ENCODE measurements at regions not wholly inside any gene's neighbourhood (a gene's known extent, or its start where the extent isn't known, plus 50 kb on each side); places are given as distances from the start of the nearest gene placed in this dataset.

GRCh38 chr20:4635781-4636180, 50.5 kb upstream of the PRNP start:
- Histone ChIP-seq H3K4me3 (no peak overlapping the region), H3K27ac (no peak overlapping the region), H3K9me3 (peaks cover 14% of the 10 kb centered on the region; the same call in 2 of the 3 replicates), H3K4me1 (no peaks in the 10 kb centered on the region), H3K4me2 (no peak overlapping the region)
- WGBS (ENCODE audit: missing lambda C conversion rate): 63% methylated on average over 5 of the region's 5 CpGs
- ChIA-PET CTCF (no interaction called here), POLR2A (no interaction called here)
- ATAC-seq (no peak), DNase-seq (ENCODE audit: low read depth in 1 of 2, low spot score in 1 of 2) (no peak), FAIRE-seq (no peak)
- TF ChIP-seq NR3C1 (IDR thresholded peaks at IDR 0.05): no peak
- no peak for TF ChIP-seq USF2 (IDR thresholded peaks at IDR 0.05)
- TF ChIP-seq JUNB (IDR thresholded peaks at IDR 0.05): no peak
- no peak for TF ChIP-seq HES2 (IDR thresholded peaks at IDR 0.05)
- TF ChIP-seq HOXB5 (CRISPR knock-in tag; IDR thresholded peaks at IDR 0.05): no peak
- TF ChIP-seq RFX5 (IDR thresholded peaks at IDR 0.05): no peak
- no peak for TF ChIP-seq EP300 (IDR thresholded peaks at IDR 0.05)
- no peak for TF ChIP-seq CHD4 (IDR thresholded peaks at IDR 0.05; ENCODE audit: borderline replicate concordance)
- TF ChIP-seq GATA3 (IDR thresholded peaks at IDR 0.05; ENCODE audit: borderline replicate concordance): no peak
- no peak for TF ChIP-seq CBX8 (IDR thresholded peaks at IDR 0.05)
- TF ChIP-seq MAX (IDR thresholded peaks at IDR 0.05): no peak
- no peak for TF ChIP-seq EHF (CRISPR knock-in tag; IDR thresholded peaks at IDR 0.05)
- no peak for TF ChIP-seq KDM5A (IDR thresholded peaks at IDR 0.05)
- TF ChIP-seq CTCF (IDR thresholded peaks at IDR 0.05): no peak
- TF ChIP-seq SMC3 (IDR thresholded peaks at IDR 0.05): no peak
- no peak for TF ChIP-seq REST (IDR thresholded peaks at IDR 0.05)

GRCh38 chr20:4635342-4635741, 50.9 kb upstream of the PRNP start:
- DNase-seq (ENCODE audit: low read depth in 1 of 2, low spot score in 1 of 2) (no peak), FAIRE-seq (no peak), ATAC-seq (no peak)
- H3K9me3 ChIP-seq: peaks cover 14% of the 10 kb centered on the region; the same call in 2 of the 3 replicates
- H3K4me1 ChIP-seq: no peaks in the 10 kb centered on the region
- POLR2A ChIA-PET: interaction anchor here (0.6 kb wide), 1 partner anchor 49 kb away, joined by 5 read pairs; no protein-coding TSS in a partner anchor
- no peak overlapping the region for H3K4me2 ChIP-seq
- H3K4me3 ChIP-seq: no peak overlapping the region
- no peak overlapping the region for H3K27ac ChIP-seq
- WGBS (ENCODE audit: missing lambda C conversion rate): 6% methylated on average over 1 of the region's 1 CpG
- CTCF ChIA-PET: interaction anchor here (1.0 to 2.7 kb wide), 2 partner anchors 42 to 85 kb away, joined by 3 to 9 read pairs; no protein-coding TSS in a partner anchor
- TF ChIP-seq SMC3 (IDR thresholded peaks at IDR 0.05) (no peak), RARB (CRISPR knock-in tag; IDR thresholded peaks at IDR 0.05) (no peak), JUNB (IDR thresholded peaks at IDR 0.05) (no peak)

GRCh38 chr20:4633780-4634179, 52.5 kb upstream of the PRNP start:
- Histone ChIP-seq H3K4me3 (no peak overlapping the region), H3K9me3 (peaks cover 14% of the 10 kb centered on the region; the same call in 2 of the 3 replicates), H3K27ac (no peak overlapping the region), H3K4me2 (no peak overlapping the region), H3K4me1 (no peaks in the 10 kb centered on the region)
- ATAC-seq (peak in 1 of 2 experiments; percentile 40; a peak in 1 of 6 replicates), FAIRE-seq (no peak), DNase-seq (ENCODE audit: low read depth in 1 of 2, low spot score in 1 of 2) (peak in 1 of 2 experiments; percentile 12)
- POLR2A ChIA-PET: no interaction called here
- 38% methylated on average over 4 of the region's 4 CpGs for WGBS (ENCODE audit: missing lambda C conversion rate)
- CTCF ChIA-PET: interaction anchor here (0.6 to 2.7 kb wide), 4 partner anchors 9 to 271 kb away, joined by 3 to 9 read pairs (median 4); no protein-coding TSS in a partner anchor
- TF ChIP-seq CTCF (IDR thresholded peaks at IDR 0.05) (no peak), E2F6 (IDR thresholded peaks at IDR 0.05; ENCODE audit: borderline replicate concordance, low read depth) (no peak), MAZ (IDR thresholded peaks at IDR 0.05; ENCODE audit: borderline replicate concordance, low read depth, low read length) (no peak), USF2 (IDR thresholded peaks at IDR 0.05) (no peak), ATOH8 (CRISPR knock-in tag; IDR thresholded peaks at IDR 0.05; ENCODE audit: low read depth) (no peak), RNF2 (IDR thresholded peaks at IDR 0.05; ENCODE audit: borderline replicate concordance, low read depth) (no peak), JUNB (IDR thresholded peaks at IDR 0.05) (no peak), JUN (IDR thresholded peaks at IDR 0.05) (no peak), NR3C1 (IDR thresholded peaks at IDR 0.05) (no peak)

All from A549 (cell line).